Thyroid gland (tissue), 4 donors: ENCODE measurements at regions not wholly inside any gene's neighbourhood (a gene's known extent, or its start where the extent isn't known, plus 50 kb on each side); places are given as distances from the start of the nearest gene placed in this dataset.
"Not testable (repeated sequence)": the region's sequence is repeated elsewhere in the genome, so short reads cannot be mapped to it uniquely, and the experiment has no call there.

Source experiments
- DNase-seq, 2 donors: peaks; one replicate each; pipeline ENCODE4 v3.0.0-alpha.2; 2019
- H3K27ac ChIP-seq, 3 donors: fragments of 200-600 bp; sonication (generic); 1 replicate in 2 of 3; 2 replicates in 1 of 3; pipeline ENCODE4 v1.5.1; 2016 to 2019; ENCODE audit warnings: mild to moderate bottlenecking in 1 of 3, moderate library complexity in 1 of 3
- H3K27me3 ChIP-seq: fragments of 200-600 bp; sonication (generic); one replicate; pipeline ENCODE4 v1.5.1; 2019
- H3K36me3 ChIP-seq, 2 donors: fragments of 200-600 bp; sonication (generic); one replicate each; pipeline ENCODE4 v1.5.1; 2016 to 2019
- H3K4me1 ChIP-seq, 2 donors: fragments of 200-600 bp; sonication (generic); one replicate each; pipeline ENCODE4 v1.5.1; 2017 to 2019
- H3K4me3 ChIP-seq, 3 donors: fragments of 200-600 bp; sonication (generic); replicated peaks in 1 of 3; 1 replicate in 2 of 3; 2 replicates in 1 of 3; pipeline ENCODE4 v1.5.1; 2016; ENCODE audit warnings: mild to moderate bottlenecking in 1 of 3
- H3K9me3 ChIP-seq: fragments of 200-600 bp; sonication (generic); one replicate; pipeline ENCODE4 v1.5.1; 2017
- POLR2A ChIP-seq, 2 donors: fragments of 450-650 bp; IDR thresholded peaks; one replicate each; pipeline ENCODE4 v1.6.1; 2017; ENCODE audit warnings: antibody characterized with exemption in 2 of 2, mild to moderate bottlenecking in 2 of 2, moderate library complexity in 1 of 2
- WGBS, 2 donors: methylation state at CpG; one replicate each; pipeline ENCODE4 v1.1.5; 2017; 5-methylcytosine and 5-hydroxymethylcytosine counted together
- intact Hi-C: fragments of 100-400 bp; cut with DNase I; formaldehyde crosslinking; loops from one replicate; pipeline ENCODE4 v1.15.1; 2023
- TF ChIP-seq, protein P1 (sequence below), 6 experiments: fragments of 200-600 bp in 3 of 6; fragments of 450-650 bp in 3 of 6; sonication (generic) in 3 of 6; IDR thresholded peaks; one replicate each; pipeline ENCODE4 v1.5.1; 2016 to 2019; ENCODE audit warnings: antibody characterized with exemption in 6 of 6, mild to moderate bottlenecking in 2 of 6, inconsistent platforms in 1 of 6, moderate library complexity in 1 of 6

DNA sequence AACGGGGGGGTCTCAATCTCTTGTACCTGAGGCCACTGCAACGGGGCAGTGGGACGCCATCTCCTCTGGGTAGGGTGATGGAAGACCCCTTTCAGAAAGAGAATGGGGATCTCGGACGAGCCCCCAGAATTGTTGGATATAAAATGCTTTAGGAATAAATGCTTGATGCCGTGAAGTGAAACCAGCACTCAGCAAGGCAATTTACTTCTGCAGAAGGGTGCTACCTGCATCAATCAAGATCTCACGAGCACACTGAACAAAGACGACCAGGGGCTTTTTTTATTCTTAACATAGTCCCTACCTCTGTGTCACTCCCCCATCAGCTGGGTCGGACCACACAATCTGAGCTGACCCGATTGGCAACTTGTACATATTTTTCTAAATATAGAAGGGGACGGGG lies 203.6 kb upstream of the TBX18 start:
- TF ChIP-seq POLR2A (IDR thresholded peaks at IDR 0.05): no peak
- TF ChIP-seq, protein P1, sequence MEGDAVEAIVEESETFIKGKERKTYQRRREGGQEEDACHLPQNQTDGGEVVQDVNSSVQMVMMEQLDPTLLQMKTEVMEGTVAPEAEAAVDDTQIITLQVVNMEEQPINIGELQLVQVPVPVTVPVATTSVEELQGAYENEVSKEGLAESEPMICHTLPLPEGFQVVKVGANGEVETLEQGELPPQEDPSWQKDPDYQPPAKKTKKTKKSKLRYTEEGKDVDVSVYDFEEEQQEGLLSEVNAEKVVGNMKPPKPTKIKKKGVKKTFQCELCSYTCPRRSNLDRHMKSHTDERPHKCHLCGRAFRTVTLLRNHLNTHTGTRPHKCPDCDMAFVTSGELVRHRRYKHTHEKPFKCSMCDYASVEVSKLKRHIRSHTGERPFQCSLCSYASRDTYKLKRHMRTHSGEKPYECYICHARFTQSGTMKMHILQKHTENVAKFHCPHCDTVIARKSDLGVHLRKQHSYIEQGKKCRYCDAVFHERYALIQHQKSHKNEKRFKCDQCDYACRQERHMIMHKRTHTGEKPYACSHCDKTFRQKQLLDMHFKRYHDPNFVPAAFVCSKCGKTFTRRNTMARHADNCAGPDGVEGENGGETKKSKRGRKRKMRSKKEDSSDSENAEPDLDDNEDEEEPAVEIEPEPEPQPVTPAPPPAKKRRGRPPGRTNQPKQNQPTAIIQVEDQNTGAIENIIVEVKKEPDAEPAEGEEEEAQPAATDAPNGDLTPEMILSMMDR (IDR thresholded peaks at IDR 0.05): no peak
- Histone ChIP-seq H3K27ac (no peak overlapping the region), H3K4me1 (no peaks in the 10 kb centered on the region), H3K9me3 (no peaks in the 10 kb centered on the region), H3K27me3 (no peaks in the 10 kb centered on the region), H3K4me3 (no peak overlapping the region), H3K36me3 (no peaks in the 10 kb centered on the region)
- intact Hi-C loops: no loop called here
- no peak for DNase-seq
- WGBS, 2 donors: 88 to 93% methylated on average over 11 of the region's 11 CpGs

DNA sequence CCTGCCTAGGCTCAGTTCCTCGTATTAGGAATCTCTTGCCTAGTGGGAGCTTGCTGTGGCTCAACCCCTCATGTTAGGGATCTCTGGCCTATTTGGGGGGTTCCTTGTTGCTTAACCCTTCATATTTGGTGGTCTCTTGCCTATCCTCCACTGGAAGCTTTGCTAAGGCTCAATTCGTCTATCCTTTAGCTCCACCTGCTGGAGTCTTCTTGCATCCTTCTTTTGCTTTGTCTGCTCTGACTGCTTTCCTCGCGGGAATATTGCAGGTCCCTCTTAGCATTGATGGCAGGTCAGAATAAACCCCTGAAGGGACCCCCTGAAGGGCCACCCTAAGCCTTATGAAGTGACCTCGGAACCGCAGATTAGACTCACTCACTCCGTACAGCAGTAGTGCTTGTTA lies 203.0 kb upstream of the TBX18 start:
- Histone ChIP-seq H3K36me3 (no peaks in the 10 kb centered on the region), H3K4me3 (no peak overlapping the region), H3K27ac (no peak overlapping the region), H3K27me3 (no peaks in the 10 kb centered on the region), H3K4me1 (no peaks in the 10 kb centered on the region), H3K9me3 (no peaks in the 10 kb centered on the region)
- TF ChIP-seq, protein P1 (IDR thresholded peaks at IDR 0.05): no peak
- no peak for TF ChIP-seq POLR2A (IDR thresholded peaks at IDR 0.05)
- DNase-seq: no peak
- WGBS, 2 donors: 65 to 71% methylated on average over 4 to 7 of the region's 7 CpGs
- intact Hi-C loops: no loop called here

DNA sequence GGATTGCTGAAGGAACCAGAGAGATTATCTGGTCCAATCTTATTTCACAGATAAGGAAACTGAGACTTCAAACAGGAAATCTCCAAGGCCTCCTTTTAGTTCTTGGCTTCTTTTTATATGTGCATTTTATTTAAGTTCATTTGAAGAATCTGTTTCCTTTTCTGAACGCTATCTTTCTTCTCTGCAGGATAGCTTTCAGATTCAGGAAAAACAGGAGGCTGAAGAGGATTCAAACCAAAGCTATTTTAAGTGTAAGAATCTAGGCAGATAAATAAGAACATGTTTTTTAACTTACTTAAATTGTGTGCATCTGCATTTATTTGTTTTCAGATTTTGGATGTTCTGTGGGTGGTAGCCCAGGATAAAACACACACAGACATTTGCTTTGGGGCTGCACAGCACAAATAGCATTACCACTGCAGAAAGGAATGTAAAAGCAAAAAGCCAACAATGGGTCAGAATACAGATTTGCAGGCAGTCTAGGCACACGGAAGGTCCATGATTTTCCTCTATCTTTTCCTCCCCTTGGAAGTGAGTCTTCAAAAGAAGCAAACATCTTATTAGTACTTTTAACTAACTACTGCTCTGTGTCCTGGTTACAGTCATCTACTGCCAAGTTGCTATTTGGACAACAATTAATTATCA lies 188.8 kb upstream of the TBX18 start:
- no peak for DNase-seq
- H3K4me1 ChIP-seq: no peaks in the 10 kb centered on the region
- H3K27ac ChIP-seq: no peak overlapping the region
- H3K9me3 ChIP-seq: no peaks in the 10 kb centered on the region
- H3K4me3 ChIP-seq: no peak overlapping the region
- no peaks in the 10 kb centered on the region for H3K36me3 ChIP-seq
- H3K27me3 ChIP-seq: no peaks in the 10 kb centered on the region
- TF ChIP-seq, protein P1 (IDR thresholded peaks at IDR 0.05): no peak
- TF ChIP-seq POLR2A (IDR thresholded peaks at IDR 0.05): no peak
- intact Hi-C loops: no loop called here
- 25 to 50% methylated on average over 2 of the region's 2 CpGs for WGBS, 2 donors

DNA sequence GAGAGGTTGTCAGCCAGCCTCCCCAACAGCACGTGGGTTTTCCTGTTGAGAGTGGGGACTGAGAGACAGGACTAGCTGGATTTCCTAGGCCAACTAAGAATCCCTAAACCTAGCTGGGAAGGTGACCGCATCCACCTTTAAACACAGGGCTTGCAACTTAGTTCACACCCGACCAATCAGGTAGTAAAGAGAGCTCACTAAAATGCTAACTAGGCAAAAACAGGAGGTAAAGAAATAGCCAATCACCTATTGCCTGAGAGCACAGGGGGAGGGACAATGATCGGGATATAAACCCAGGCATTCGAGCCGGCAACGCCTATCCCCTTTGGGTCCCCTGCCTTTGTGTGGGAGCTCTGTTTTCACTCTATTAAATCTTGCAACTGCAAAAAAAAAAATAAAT lies 180.5 kb upstream of the TBX18 start:
- H3K27me3 ChIP-seq, intact Hi-C loops, H3K36me3 ChIP-seq, H3K27ac ChIP-seq, H3K4me3 ChIP-seq, H3K4me1 ChIP-seq, DNase-seq, H3K9me3 ChIP-seq: not testable (repeated sequence)
- 76 to 85% methylated on average over 7 of the region's 7 CpGs for WGBS, 2 donors

DNA sequence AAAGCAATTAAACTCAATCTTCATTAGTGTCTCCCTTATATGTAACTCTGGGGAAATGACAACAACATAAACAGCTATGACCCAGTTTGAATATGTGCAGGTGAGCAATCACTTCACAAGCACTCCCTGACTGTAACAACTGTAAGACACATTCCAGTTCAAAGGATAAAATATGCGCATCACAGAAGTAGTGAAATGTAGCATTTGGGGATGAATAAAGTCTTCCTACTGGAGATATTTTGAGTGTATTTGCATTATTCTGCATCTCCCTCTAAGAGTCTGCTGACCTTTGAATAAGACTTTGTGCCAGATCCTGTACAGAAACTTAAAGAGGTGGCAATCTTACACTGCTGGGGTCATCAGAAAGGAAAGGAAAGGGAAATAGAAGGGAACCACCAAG lies 179.5 kb upstream of the TBX18 start:
- Histone ChIP-seq H3K36me3 (no peaks in the 10 kb centered on the region), H3K9me3 (no peaks in the 10 kb centered on the region), H3K27ac (no peak overlapping the region), H3K4me3 (no peak overlapping the region), H3K27me3 (no peaks in the 10 kb centered on the region), H3K4me1 (no peaks in the 10 kb centered on the region)
- WGBS, 2 donors: 96 to 97% methylated on average over 1 of the region's 1 CpG
- intact Hi-C loops: no loop called here
- no peak for DNase-seq
- TF ChIP-seq POLR2A (IDR thresholded peaks at IDR 0.05): no peak
- TF ChIP-seq, protein P1 (IDR thresholded peaks at IDR 0.05): no peak

DNA sequence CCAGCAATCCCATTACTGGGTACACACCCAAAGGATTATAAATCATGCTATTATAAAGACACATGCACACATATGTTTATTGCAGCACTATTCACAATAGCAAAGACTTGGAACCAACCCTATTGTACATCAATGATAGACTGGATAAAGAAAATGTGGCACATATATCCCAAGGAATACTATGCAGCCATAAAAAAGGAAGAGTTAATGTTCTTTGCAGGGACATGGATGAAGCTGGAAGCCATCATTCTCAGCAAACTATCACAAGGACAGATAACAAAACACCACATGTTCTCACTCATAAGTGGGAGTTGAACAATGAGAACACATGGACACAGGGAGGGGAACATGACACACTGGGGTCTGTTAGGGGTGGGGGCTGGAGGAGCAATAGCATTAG lies 177.2 kb upstream of the TBX18 start:
- intact Hi-C loops, H3K9me3 ChIP-seq, H3K4me3 ChIP-seq, DNase-seq, H3K27ac ChIP-seq, H3K4me1 ChIP-seq, H3K36me3 ChIP-seq, H3K27me3 ChIP-seq: not testable (repeated sequence)
